Endothelial cell of umbilical vein (primary cell): ENCODE measurements at regions not wholly inside any gene's neighbourhood (a gene's known extent, or its start where the extent isn't known, plus 50 kb on each side); places are given as distances from the start of the nearest gene placed in this dataset.

Source experiments
- BruUV-seq: library from RNA; stranded (reverse); fragments of 400-500 nt; replicated peaks from 2 replicates; lab custom pipeline; 2021; lab: Mats Ljungman, UMichigan
- CTCF ChIA-PET: fragments of 300-600, 350-600 bp; sonication (Branson Sonifier 250); formaldehyde crosslinking; loops from one replicate; lab custom pipeline; 2021; ENCODE audit warnings: antibody characterized with exemption, inconsistent platforms; lab: Charles Lee
- POLR2A ChIA-PET: fragments of 300-600, 350-600 bp; sonication (Branson Sonifier 250); formaldehyde crosslinking; loops from one replicate; lab custom pipeline; 2021; ENCODE audit warnings: antibody characterized with exemption, inconsistent platforms; lab: Charles Lee
- DNase-seq: peaks from one replicate; pipeline ENCODE4 v3.0.0-alpha.2; 2011; ENCODE audit warnings: low read depth, low spot score
- FAIRE-seq: peaks from 2 replicates; lab custom pipeline; 2011; peaks lifted over from hg19 to GRCh38; lab: Jason Lieb, UNC
- H2AFZ ChIP-seq: 2 replicates; pipeline ENCODE4 v1.6.0; 2012; ENCODE audit warnings: low read depth, low read length, control low read depth, inconsistent platforms
- H3K27ac ChIP-seq: 2 replicates; pipeline ENCODE4 v1.5.1; 2011; ENCODE audit warnings: low read depth, mild to moderate bottlenecking, control low read depth, low read length, moderate library complexity; ENCODE audit not compliant: insufficient read depth
- H3K27me3 ChIP-seq, 2 experiments: 2 replicates each; pipeline versions ENCODE4 v1.6.0 to v1.6.1; 2011; ENCODE audit warnings: low read length in 2 of 2, mixed read lengths in 1 of 2; ENCODE audit not compliant: control insufficient read depth in 2 of 2, insufficient read depth in 2 of 2
- H3K36me3 ChIP-seq, 2 experiments: 2 replicates in 1 of 2; 3 replicates in 1 of 2; pipeline ENCODE4 v1.5.1; 2011; ENCODE audit warnings: low read length in 2 of 2, mild to moderate bottlenecking in 1 of 2, moderate library complexity in 1 of 2; ENCODE audit not compliant: control insufficient read depth in 2 of 2, insufficient read depth in 2 of 2; ENCODE audit errors: extremely low read depth in 1 of 2
- H3K4me1 ChIP-seq: 3 replicates; pipeline ENCODE4 v1.5.1; 2011; ENCODE audit warnings: mild to moderate bottlenecking, low read length; ENCODE audit not compliant: control insufficient read depth, insufficient read depth; ENCODE audit errors: extremely low read depth
- H3K4me2 ChIP-seq: 2 replicates; pipeline ENCODE4 v1.6.1; 2011; ENCODE audit warnings: low read length, control low read depth, mixed read lengths; ENCODE audit not compliant: insufficient read depth
- H3K4me3 ChIP-seq, 3 experiments: fragments of 200-600 bp in 1 of 3; sonication (generic), shearing (Covaris generic) in 1 of 3; replicated peaks in 1 of 3; 2 replicates each; pipeline ENCODE4 v1.5.1; 2011 to 2016; ENCODE audit warnings: control low read depth in 3 of 3, low read length in 3 of 3, mild to moderate bottlenecking in 2 of 3, inconsistent platforms in 1 of 3, low read depth in 1 of 3, moderate library complexity in 1 of 3; ENCODE audit not compliant: insufficient read depth in 1 of 3
- H3K79me2 ChIP-seq: 2 replicates; pipeline ENCODE4 v1.6.0; 2012; ENCODE audit warnings: low read length, inconsistent platforms; ENCODE audit not compliant: control insufficient read depth, insufficient read depth
- H3K9ac ChIP-seq: replicated peaks from 2 replicates; pipeline ENCODE3; 2011; ENCODE audit warnings: low read length, control low read depth; ENCODE audit not compliant: insufficient read depth; ENCODE audit errors: extremely low read depth
- H3K9me1 ChIP-seq: replicated peaks from 3 replicates; pipeline ENCODE4 v1.6.0; 2011; ENCODE audit warnings: mild to moderate bottlenecking, low read length; ENCODE audit not compliant: control insufficient read depth, insufficient read depth; ENCODE audit errors: extremely low read depth
- H3K9me3 ChIP-seq: replicated peaks from 2 replicates; pipeline ENCODE4 v1.5.1; 2012; ENCODE audit warnings: low read length, inconsistent platforms; ENCODE audit not compliant: control insufficient read depth, insufficient read depth
- H4K20me1 ChIP-seq: replicated peaks from 2 replicates; pipeline ENCODE3; 2011; ENCODE audit warnings: mild to moderate bottlenecking, low read length; ENCODE audit not compliant: control insufficient read depth, insufficient read depth; ENCODE audit errors: extremely low read depth
- EZH2 ChIP-seq: IDR thresholded peaks from 2 replicates; pipeline ENCODE4 v1.6.1; 2012; ENCODE audit warnings: borderline replicate concordance, low read depth, mild to moderate bottlenecking, moderate library complexity, low read length, inconsistent platforms; ENCODE audit not compliant: severe bottlenecking
- FOS ChIP-seq: IDR thresholded peaks from 2 replicates; pipeline ENCODE4 v1.6.1; 2011; ENCODE audit warnings: mild to moderate bottlenecking, low read length, moderate library complexity, borderline replicate concordance; ENCODE audit not compliant: insufficient read depth
- GATA2 ChIP-seq: IDR thresholded peaks from 2 replicates; pipeline ENCODE4 v1.7.0; 2011; ENCODE audit warnings: low read depth, mild to moderate bottlenecking, moderate library complexity, mixed read lengths, low read length; ENCODE audit not compliant: insufficient read length, insufficient read depth
- JUN ChIP-seq: IDR thresholded peaks from 2 replicates; pipeline ENCODE4 v1.6.1; 2011; ENCODE audit warnings: borderline replicate concordance, low read depth; ENCODE audit not compliant: insufficient read length, insufficient read depth
- MYC ChIP-seq: IDR thresholded peaks from one replicate; pipeline ENCODE4 v1.6.1; 2011; ENCODE audit warnings: mild to moderate bottlenecking, low read depth, low read length
- POLR2A ChIP-seq: IDR thresholded peaks from 2 replicates; pipeline ENCODE4 v1.6.1; 2012; ENCODE audit warnings: low read depth, mild to moderate bottlenecking, control low read depth, low read length
- POLR2AphosphoS5 ChIP-seq: IDR thresholded peaks from 2 replicates; pipeline ENCODE4 v1.6.1; 2012; ENCODE audit warnings: low read depth, mild to moderate bottlenecking, control low read depth, low read length, moderate library complexity; ENCODE audit not compliant: insufficient read depth
- dilution Hi-C: fragments of 300-500 bp; cut with MboI; formaldehyde crosslinking; loops from one replicate; pipeline ENCODE4 v1.15.0; 2019; ENCODE audit warnings: low sequenced_read_pairs; ENCODE audit not compliant: extremely low pct_ligation_motif_present
- intact Hi-C: fragments of 100-400 bp; cut with micrococcal nuclease; formaldehyde crosslinking; loops from one replicate; pipeline ENCODE4 v1.10.0; 2022
- TF ChIP-seq, protein P1 (sequence below): IDR thresholded peaks from 2 replicates; pipeline ENCODE4 v1.6.1; 2011; ENCODE audit not compliant: insufficient read depth, insufficient read length
- TF ChIP-seq, protein P2 (sequence below), 2 donors: IDR thresholded peaks; 1 replicate in 1 of 2; 2 replicates in 1 of 2; pipeline ENCODE4 v1.5.1; 2011; ENCODE audit warnings: low read length in 2 of 2, mild to moderate bottlenecking in 2 of 2, moderate library complexity in 2 of 2, control low read depth in 1 of 2, inconsistent platforms in 1 of 2, low read depth in 1 of 2; ENCODE audit not compliant: insufficient read depth in 1 of 2; ENCODE audit errors: extremely low read depth in 1 of 2

DNA sequence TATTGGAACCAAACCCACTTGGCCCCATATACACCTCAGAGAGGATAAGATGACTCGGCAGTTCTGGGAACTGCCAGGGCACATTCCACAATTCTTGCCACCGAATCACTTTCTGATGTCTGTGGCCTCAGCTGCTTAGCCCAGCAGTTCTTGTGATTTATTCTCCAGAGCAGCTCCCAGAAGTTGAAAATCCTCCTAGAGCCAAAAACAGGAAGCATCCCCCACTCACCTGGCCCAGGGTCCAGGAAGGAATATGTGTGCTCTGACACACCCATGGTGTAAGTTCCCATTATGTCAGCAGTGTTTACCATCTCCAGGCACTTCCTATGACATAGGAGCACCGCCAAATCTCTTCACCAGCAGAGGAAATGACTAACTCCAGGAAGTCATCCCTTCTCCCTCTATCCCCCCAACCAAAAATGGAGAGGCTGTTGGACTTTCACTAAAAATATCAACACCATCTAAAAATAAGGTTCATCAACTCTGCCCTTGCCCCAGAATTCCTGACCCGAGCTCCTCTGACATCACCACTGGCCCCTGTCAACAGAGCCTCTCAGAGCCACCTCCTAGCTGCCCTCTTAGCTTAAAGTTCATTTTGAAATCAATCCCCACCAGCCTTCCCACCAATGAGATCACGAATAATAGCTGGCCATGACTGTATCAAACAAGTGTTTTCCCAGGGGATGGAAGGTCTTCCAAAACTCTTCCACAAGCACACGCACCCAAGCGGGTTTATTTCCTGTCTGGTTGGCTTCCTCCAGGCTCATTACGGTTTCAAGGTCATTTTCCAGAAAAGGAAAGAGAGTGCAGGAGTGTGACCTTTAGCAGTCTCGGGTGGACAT, 223.1 kb upstream of the PARD3B start:
- peak; percentile 92 for DNase-seq
- Histone ChIP-seq H3K9me1 (no peaks in the 10 kb centered on the region), H3K4me3 (no peak overlapping the region), H3K4me2 (no peak overlapping the region), H3K27me3 (no peaks in the 10 kb centered on the region), H3K27ac (peak overlapping the region; percentile 82), H3K79me2 (no peaks in the 10 kb centered on the region), H3K9ac (peak overlapping the region; percentile 21), H3K9me3 (no peaks in the 10 kb centered on the region), H3K36me3 (no peaks in the 10 kb centered on the region), H2AFZ (peak overlapping the region; percentile 3), H4K20me1 (no peaks in the 10 kb centered on the region), H3K4me1 (peaks cover 19% of the 10 kb centered on the region)
- intact Hi-C loops (loop anchor here (1.0 to 10.0 kb wide), 11 partner anchors 130 to 1603 kb away; no protein-coding TSS in a partner anchor), dilution Hi-C loops (no loop called here)
- FAIRE-seq = peak; percentile 76
- ChIA-PET POLR2A (interaction anchor here (1.0 kb wide), 1 partner anchor 1360 kb away, joined by 4 read pairs; the partner anchor contains the start of gene NRP2), CTCF (interaction anchor here (1.0 to 3.7 kb wide), 9 partner anchors 62 to 1360 kb away, joined by 3 to 40 read pairs (median 4); partner anchors contain the start of gene NRP2)
- BruUV-seq = no TSS peak
- TF ChIP-seq, protein P1, sequence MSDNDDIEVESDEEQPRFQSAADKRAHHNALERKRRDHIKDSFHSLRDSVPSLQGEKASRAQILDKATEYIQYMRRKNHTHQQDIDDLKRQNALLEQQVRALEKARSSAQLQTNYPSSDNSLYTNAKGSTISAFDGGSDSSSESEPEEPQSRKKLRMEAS = no peak
- TF ChIP-seq POLR2A (peak; percentile 22), GATA2 (peak; percentile 83), JUN (peak; percentile 95), FOS (peak; percentile 96), EZH2 (no peak), MYC (no peak), POLR2AphosphoS5 (peak; percentile 89)
- TF ChIP-seq, protein P2, sequence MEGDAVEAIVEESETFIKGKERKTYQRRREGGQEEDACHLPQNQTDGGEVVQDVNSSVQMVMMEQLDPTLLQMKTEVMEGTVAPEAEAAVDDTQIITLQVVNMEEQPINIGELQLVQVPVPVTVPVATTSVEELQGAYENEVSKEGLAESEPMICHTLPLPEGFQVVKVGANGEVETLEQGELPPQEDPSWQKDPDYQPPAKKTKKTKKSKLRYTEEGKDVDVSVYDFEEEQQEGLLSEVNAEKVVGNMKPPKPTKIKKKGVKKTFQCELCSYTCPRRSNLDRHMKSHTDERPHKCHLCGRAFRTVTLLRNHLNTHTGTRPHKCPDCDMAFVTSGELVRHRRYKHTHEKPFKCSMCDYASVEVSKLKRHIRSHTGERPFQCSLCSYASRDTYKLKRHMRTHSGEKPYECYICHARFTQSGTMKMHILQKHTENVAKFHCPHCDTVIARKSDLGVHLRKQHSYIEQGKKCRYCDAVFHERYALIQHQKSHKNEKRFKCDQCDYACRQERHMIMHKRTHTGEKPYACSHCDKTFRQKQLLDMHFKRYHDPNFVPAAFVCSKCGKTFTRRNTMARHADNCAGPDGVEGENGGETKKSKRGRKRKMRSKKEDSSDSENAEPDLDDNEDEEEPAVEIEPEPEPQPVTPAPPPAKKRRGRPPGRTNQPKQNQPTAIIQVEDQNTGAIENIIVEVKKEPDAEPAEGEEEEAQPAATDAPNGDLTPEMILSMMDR (IDR thresholded peaks at IDR 0.05; ENCODE audit: extremely low read depth in 1 of 2, insufficient read depth in 1 of 2, low read depth in 1 of 2, low read length in 2 of 2) = no peak
